Osteocyte (in vitro differentiated cells): ENCODE measurements at regions not wholly inside any gene's neighbourhood (a gene's known extent, or its start where the extent isn't known, plus 50 kb on each side); places are given as distances from the start of the nearest gene placed in this dataset.

ENCODE experiments used
- DNase-seq: peaks from one replicate; pipeline ENCODE4 v3.0.0; 2021; ENCODE audit warnings: mixed read lengths; ENCODE audit not compliant: unreplicated experiment; ENCODE audit errors: extremely low spot score
- H3K27ac Mint-ChIP-seq: one replicate; pipeline ENCODE4 v1.8.0; 2021; ENCODE audit warnings: mild to moderate bottlenecking, mixed read lengths; ENCODE audit not compliant: unreplicated experiment
- H3K27me3 Mint-ChIP-seq: one replicate; pipeline ENCODE4 v1.8.0; 2021; ENCODE audit warnings: mixed read lengths; ENCODE audit not compliant: unreplicated experiment
- H3K36me3 Mint-ChIP-seq: one replicate; pipeline ENCODE4 v1.8.0; 2021; ENCODE audit warnings: mixed read lengths; ENCODE audit not compliant: unreplicated experiment
- H3K4me1 Mint-ChIP-seq: one replicate; pipeline ENCODE4 v1.8.0; 2021; ENCODE audit warnings: mixed read lengths; ENCODE audit not compliant: unreplicated experiment
- H3K4me3 Mint-ChIP-seq: one replicate; pipeline ENCODE4 v1.8.0; 2021; ENCODE audit warnings: mild to moderate bottlenecking, moderate library complexity, mixed read lengths; ENCODE audit not compliant: unreplicated experiment
- H3K9me3 Mint-ChIP-seq: one replicate; pipeline ENCODE4 v1.8.0; 2021; ENCODE audit warnings: mixed read lengths; ENCODE audit not compliant: unreplicated experiment
- TF ChIP-seq, protein P1 (sequence below): fragments of 200-600 bp; sonication (generic); IDR thresholded peaks from 2 replicates; pipeline ENCODE4 v1.5.0; 2021; ENCODE audit warnings: antibody characterized with exemption, mild to moderate bottlenecking, moderate library complexity

DNA sequence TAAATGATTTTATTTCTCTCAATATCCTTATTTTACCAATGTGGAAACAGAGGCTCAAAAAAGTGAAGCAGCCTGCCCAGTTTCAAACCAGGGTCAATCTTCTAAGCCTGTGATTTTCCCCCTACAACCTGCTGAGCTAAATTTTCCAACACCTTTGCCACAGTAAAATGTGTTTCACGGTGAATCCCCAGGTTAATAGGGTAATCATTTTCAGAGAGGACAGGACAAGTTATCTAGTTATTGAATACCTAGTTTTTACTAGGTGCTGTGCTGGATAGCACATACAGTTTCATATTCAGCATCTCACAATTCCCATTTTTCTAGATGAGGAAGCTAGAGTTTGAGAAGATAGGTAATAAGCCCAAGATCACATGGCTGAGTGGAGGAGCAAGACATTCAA lies 236.6 kb downstream of the PTH2R start:
- Mint-ChIP-seq H3K27me3 (no peaks in the 10 kb centered on the region), H3K4me3 (no peak overlapping the region), H3K36me3 (no peaks in the 10 kb centered on the region), H3K9me3 (peaks cover 5% of the 10 kb centered on the region), H3K4me1 (no peaks in the 10 kb centered on the region), H3K27ac (no peak overlapping the region)
- no peak for DNase-seq
- TF ChIP-seq, protein P1, sequence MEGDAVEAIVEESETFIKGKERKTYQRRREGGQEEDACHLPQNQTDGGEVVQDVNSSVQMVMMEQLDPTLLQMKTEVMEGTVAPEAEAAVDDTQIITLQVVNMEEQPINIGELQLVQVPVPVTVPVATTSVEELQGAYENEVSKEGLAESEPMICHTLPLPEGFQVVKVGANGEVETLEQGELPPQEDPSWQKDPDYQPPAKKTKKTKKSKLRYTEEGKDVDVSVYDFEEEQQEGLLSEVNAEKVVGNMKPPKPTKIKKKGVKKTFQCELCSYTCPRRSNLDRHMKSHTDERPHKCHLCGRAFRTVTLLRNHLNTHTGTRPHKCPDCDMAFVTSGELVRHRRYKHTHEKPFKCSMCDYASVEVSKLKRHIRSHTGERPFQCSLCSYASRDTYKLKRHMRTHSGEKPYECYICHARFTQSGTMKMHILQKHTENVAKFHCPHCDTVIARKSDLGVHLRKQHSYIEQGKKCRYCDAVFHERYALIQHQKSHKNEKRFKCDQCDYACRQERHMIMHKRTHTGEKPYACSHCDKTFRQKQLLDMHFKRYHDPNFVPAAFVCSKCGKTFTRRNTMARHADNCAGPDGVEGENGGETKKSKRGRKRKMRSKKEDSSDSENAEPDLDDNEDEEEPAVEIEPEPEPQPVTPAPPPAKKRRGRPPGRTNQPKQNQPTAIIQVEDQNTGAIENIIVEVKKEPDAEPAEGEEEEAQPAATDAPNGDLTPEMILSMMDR: no peak

DNA sequence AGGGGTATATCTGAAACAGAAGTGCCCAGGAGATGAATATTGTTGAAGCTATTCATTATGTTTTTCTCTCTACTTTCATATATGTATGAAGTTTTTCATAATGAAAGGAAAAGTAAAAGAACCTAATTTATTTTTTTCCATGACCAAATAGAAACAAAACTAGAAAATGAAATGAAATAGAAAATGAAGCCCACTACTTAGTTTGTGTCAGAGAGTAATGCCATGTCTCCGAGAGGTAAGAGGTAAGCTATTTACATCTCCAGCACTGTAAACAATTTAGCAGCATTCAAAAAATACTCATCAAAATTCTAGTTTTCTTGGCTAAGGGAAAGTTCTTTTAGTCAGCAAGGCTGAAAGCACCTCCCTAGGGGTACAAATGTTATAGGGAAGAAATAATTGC lies 238.6 kb downstream of the PTH2R start:
- no peaks in the 10 kb centered on the region for H3K27me3 Mint-ChIP-seq
- H3K4me1 Mint-ChIP-seq: no peaks in the 10 kb centered on the region
- no peaks in the 10 kb centered on the region for H3K9me3 Mint-ChIP-seq
- H3K4me3 Mint-ChIP-seq: no peak overlapping the region
- no peak overlapping the region for H3K27ac Mint-ChIP-seq
- H3K36me3 Mint-ChIP-seq: no peaks in the 10 kb centered on the region
- TF ChIP-seq, protein P1: no peak
- no peak for DNase-seq

DNA sequence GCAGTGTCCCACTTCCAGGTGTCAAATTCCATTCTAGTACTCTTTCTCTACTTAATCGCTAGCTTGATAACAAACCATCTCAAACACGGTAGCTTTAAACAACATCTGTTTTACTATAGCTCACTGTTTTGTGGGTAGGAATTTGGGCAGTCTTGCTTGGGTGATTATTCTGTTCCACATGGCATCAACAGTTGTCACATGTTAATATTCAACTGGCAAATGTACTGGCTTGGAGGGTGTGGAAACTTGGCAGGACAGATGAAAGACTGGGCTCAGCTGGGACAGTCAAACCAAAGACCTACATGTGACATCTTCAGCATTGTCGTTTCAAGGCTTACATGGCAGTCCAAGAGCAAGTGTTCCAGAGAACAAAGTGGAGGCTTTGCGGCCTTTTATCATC lies 241.8 kb downstream of the PTH2R start:
- Mint-ChIP-seq H3K27ac (no peak overlapping the region), H3K27me3 (no peaks in the 10 kb centered on the region), H3K4me1 (no peaks in the 10 kb centered on the region), H3K9me3 (no peaks in the 10 kb centered on the region), H3K4me3 (no peak overlapping the region), H3K36me3 (no peaks in the 10 kb centered on the region)
- TF ChIP-seq, protein P1: no peak
- no peak for DNase-seq

DNA sequence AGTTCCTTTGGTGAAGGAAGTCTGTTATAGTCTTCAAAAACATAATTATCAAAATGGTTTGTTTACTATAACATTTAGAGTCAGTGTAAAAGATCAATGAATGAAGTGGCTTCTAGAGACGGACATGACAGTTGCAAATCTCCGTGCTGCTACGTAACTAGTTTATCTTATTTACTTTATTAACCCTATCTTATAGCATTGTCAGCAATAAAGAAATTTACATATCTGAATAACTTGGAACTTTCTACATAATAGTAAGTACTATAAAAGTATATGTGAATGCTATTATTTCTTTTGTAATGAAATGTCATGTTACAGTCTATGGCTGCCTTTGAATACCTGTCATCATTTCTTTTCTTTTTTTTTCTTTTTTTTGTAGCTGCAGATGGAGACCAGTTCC lies 246.8 kb downstream of the PTH2R start:
- no peaks in the 10 kb centered on the region for H3K4me1 Mint-ChIP-seq
- no peak for DNase-seq
- TF ChIP-seq, protein P1: no peak
- H3K9me3 Mint-ChIP-seq: no peaks in the 10 kb centered on the region
- no peaks in the 10 kb centered on the region for H3K27me3 Mint-ChIP-seq
- H3K4me3 Mint-ChIP-seq: no peak overlapping the region
- H3K27ac Mint-ChIP-seq: no peak overlapping the region
- H3K36me3 Mint-ChIP-seq: no peaks in the 10 kb centered on the region

DNA sequence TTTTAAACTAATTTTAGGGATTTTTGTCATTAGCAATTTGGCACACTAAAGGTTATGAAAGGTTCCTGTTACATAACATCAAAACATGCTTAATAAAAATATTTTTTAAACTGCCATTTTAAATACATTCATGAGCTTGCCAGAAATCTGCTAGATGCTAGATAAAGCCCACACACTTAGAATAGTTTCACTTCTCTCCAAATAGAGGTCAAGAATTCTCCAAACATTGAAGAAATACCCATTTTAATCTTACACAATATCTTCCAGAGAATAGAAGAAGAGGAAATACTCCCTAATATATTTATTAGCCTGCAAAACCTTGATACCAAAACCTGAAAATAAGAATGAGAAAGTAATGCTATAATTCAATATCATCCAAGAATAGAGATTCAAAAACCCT lies 247.5 kb downstream of the PTH2R start:
- TF ChIP-seq, protein P1: no peak
- H3K36me3 Mint-ChIP-seq: no peaks in the 10 kb centered on the region
- no peaks in the 10 kb centered on the region for H3K9me3 Mint-ChIP-seq
- H3K4me3 Mint-ChIP-seq: no peak overlapping the region
- H3K4me1 Mint-ChIP-seq: no peaks in the 10 kb centered on the region
- no peak for DNase-seq
- no peaks in the 10 kb centered on the region for H3K27me3 Mint-ChIP-seq
- H3K27ac Mint-ChIP-seq: no peak overlapping the region
